Fibroblast of skin of left quadriceps (primary cell): ENCODE measurements at regions not wholly inside any gene's neighbourhood (a gene's known extent, or its start where the extent isn't known, plus 50 kb on each side); places are given as distances from the start of the nearest gene placed in this dataset.
A peak's percentile ranks its signal among the peaks of the same experiment; 100 is the strongest.

ENCODE experiments used
- DNase-seq, 2 experiments: peaks; one replicate each; pipeline ENCODE4 v3.0.0-alpha.2; 2013; ENCODE audit warnings: low read depth in 2 of 2

GRCh38 chr6:82298012-82298411, 50.5 kb upstream of the IBTK start:
- peak in 1 of 2 experiments; percentile 3 for DNase-seq
